ENCODE measurements at regions not wholly inside any gene's neighbourhood (a gene's known extent, or its start where the extent isn't known, plus 50 kb on each side); places are given as distances from the start of the nearest gene placed in this dataset.

DNA sequence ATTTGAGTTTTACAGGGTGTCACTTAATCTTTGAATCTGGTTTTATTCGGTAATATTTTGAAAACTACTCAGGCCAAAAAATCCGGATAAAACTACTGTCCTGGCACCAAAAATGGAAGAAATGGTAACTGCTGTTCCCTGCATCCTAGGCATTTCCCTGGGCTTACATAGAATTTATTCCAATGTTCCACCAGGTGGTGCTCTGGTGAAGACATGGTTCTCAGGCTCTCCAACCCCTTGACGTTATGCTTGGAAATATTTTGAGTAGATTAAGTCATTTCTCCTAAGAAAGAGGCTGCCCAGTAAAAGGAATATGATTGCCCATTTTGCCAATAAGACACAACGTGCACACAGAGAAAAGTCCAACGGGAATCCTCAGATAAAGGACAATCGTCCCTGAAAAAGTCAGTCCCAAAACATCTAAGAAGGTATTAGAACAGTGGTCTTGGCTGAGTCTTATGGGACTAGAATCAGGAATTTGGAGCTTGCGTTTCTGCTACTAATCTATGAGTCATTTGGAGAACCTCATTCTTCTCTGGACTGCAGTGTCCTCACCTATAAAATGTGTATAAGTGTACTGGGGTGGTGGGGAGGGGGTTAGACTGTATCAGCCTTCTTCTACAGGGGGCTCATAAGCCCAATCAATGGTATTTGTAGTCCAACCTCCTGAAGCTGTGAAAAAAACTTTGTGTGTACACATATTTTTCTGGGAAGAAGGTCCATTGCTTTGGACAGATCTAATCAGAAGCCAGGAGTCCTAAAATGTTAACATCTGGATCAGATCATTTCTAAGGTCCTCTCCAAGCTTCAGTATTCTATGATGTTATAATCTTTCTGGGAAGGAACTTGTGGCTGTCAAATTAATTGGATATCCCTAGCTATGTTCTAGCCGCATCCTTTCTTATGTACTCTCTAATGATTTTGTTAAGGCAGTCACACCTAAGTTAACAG, 131.0 kb upstream of the BMP2 start:
- no peak overlapping the region for H3K4me2 ChIP-seq (ENCODE audit: insufficient read depth, low read length, poor library complexity, severe bottlenecking)
- WGBS, 2 donors (ENCODE audit: extremely low coverage in 2 of 2, insufficient read length in 2 of 2, insufficient replicate concordance in 1 of 2), result no CpG with 5 or more reads among the region's 8 CpGs
- H3K4me1 ChIP-seq (ENCODE audit: control insufficient read depth in 2 of 2, insufficient read depth in 1 of 2, low read depth in 1 of 2, low read length in 2 of 2), result no peaks in the 10 kb centered on the region
- H3K23ac ChIP-seq (ENCODE audit: low read depth, low read length, poor library complexity), result no peak overlapping the region
- no peak overlapping the region for H2BK15ac ChIP-seq (ENCODE audit: low read length)
- no peaks in the 10 kb centered on the region for H3K9me3 ChIP-seq (replicated peaks in 1 of 2; ENCODE audit: control insufficient read depth in 2 of 2, insufficient read depth in 1 of 2, low read depth in 1 of 2, low read length in 2 of 2)
- no peak overlapping the region for H2BK5ac ChIP-seq (ENCODE audit: low read length)
- peak; percentile 12 for DNase-seq (ENCODE audit: low spot score)
- no peak overlapping the region for H3K9ac ChIP-seq (ENCODE audit: low read depth, low read length, poor library complexity)
- no peak overlapping the region for H4K91ac ChIP-seq (ENCODE audit: low read depth, low read length, poor library complexity)
- no peak overlapping the region for H3K14ac ChIP-seq (ENCODE audit: low read length)
- H2BK120ac ChIP-seq (ENCODE audit: low read depth, low read length), result no peak overlapping the region
- no peak overlapping the region for H4K8ac ChIP-seq (ENCODE audit: low read depth, low read length)
- H3K36me3 ChIP-seq (replicated peaks in 1 of 2; ENCODE audit: control insufficient read depth in 2 of 2, insufficient read depth in 2 of 2, low read length in 2 of 2), result no peaks in the 10 kb centered on the region
- H2BK12ac ChIP-seq (ENCODE audit: low read length), result no peak overlapping the region
- H3K4ac ChIP-seq (ENCODE audit: low read length), result no peak overlapping the region
- H2AFZ ChIP-seq (ENCODE audit: low read length), result no peak overlapping the region
- H3K27me3 ChIP-seq (ENCODE audit: control insufficient read depth in 3 of 3, insufficient read depth in 3 of 3, low read depth in 1 of 3, low read length in 3 of 3), result no peaks in the 10 kb centered on the region
- H3K79me1 ChIP-seq (ENCODE audit: low read depth, low read length), result no peaks in the 10 kb centered on the region
- no peak overlapping the region for H3K18ac ChIP-seq (ENCODE audit: low read length)
- H2AK5ac ChIP-seq (ENCODE audit: low read depth, low read length), result no peak overlapping the region
- H3K27ac ChIP-seq (replicated peaks; ENCODE audit: low read length), result no peak overlapping the region
- H3K4me3 ChIP-seq (ENCODE audit: low read length in 2 of 2), result no peak overlapping the region

DNA sequence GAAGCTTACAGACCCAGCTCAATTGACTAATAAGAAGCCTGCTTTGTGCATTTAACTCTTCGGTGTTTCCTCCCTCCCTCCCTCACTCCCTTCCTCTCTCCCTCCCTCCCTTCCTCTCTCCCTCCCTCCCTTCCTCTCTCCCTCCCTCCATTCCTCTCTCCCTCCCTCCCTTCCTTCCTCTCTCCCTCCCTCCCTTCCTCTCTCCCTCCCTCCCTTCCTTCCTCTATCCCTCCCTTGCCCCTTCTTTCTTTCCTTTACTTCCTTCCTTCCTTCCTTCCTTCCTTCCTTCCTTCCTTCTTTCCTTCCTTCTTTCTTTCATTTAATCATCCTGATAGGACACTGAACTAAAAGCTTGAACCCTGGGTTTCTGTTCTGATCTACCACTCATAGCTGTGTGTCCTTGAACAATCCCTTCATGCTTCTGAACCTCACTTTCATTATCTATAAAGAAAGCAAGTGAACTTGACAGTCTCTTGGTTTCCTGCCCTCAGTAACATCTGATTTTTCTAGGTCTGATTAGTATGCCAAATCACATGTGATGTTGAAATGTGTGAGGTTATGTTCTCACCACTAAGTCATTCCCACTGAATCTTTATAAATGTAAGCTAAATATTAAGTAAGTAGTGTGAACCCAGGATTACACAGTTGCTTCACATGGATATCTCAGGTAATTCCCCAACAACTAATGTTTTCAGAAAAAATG, 132.3 kb upstream of the BMP2 start:
- H3K27ac ChIP-seq (replicated peaks; ENCODE audit: low read length), result no peak overlapping the region
- no peak overlapping the region for H3K18ac ChIP-seq (ENCODE audit: low read length)
- no peak overlapping the region for H2AFZ ChIP-seq (ENCODE audit: low read length)
- no peak overlapping the region for H2AK5ac ChIP-seq (ENCODE audit: low read depth, low read length)
- no peak overlapping the region for H3K9ac ChIP-seq (ENCODE audit: low read depth, low read length, poor library complexity)
- no peak overlapping the region for H3K4me2 ChIP-seq (ENCODE audit: insufficient read depth, low read length, poor library complexity, severe bottlenecking)
- DNase-seq (ENCODE audit: low spot score), result no peak
- no peaks in the 10 kb centered on the region for H3K4me1 ChIP-seq (ENCODE audit: control insufficient read depth in 2 of 2, insufficient read depth in 1 of 2, low read depth in 1 of 2, low read length in 2 of 2)
- H2BK12ac ChIP-seq (ENCODE audit: low read length), result no peak overlapping the region
- H3K79me1 ChIP-seq (ENCODE audit: low read depth, low read length), result no peaks in the 10 kb centered on the region
- no peak overlapping the region for H4K8ac ChIP-seq (ENCODE audit: low read depth, low read length)
- no peak overlapping the region for H3K4me3 ChIP-seq (ENCODE audit: low read length in 2 of 2)
- no peak overlapping the region for H3K23ac ChIP-seq (ENCODE audit: low read depth, low read length, poor library complexity)
- H3K4ac ChIP-seq (ENCODE audit: low read length), result no peak overlapping the region
- no peak overlapping the region for H3K14ac ChIP-seq (ENCODE audit: low read length)
- no peaks in the 10 kb centered on the region for H3K9me3 ChIP-seq (replicated peaks in 1 of 2; ENCODE audit: control insufficient read depth in 2 of 2, insufficient read depth in 1 of 2, low read depth in 1 of 2, low read length in 2 of 2)
- no peak overlapping the region for H2BK120ac ChIP-seq (ENCODE audit: low read depth, low read length)
- no peak overlapping the region for H2BK5ac ChIP-seq (ENCODE audit: low read length)
- H3K36me3 ChIP-seq (replicated peaks in 1 of 2; ENCODE audit: control insufficient read depth in 2 of 2, insufficient read depth in 2 of 2, low read length in 2 of 2), result no peaks in the 10 kb centered on the region
- no peaks in the 10 kb centered on the region for H3K27me3 ChIP-seq (ENCODE audit: control insufficient read depth in 3 of 3, insufficient read depth in 3 of 3, low read depth in 1 of 3, low read length in 3 of 3)
- H4K91ac ChIP-seq (ENCODE audit: low read depth, low read length, poor library complexity), result no peak overlapping the region
- no peak overlapping the region for H2BK15ac ChIP-seq (ENCODE audit: low read length)
- no CpG with 5 or more reads among the region's 1 CpG for WGBS, 2 donors (ENCODE audit: extremely low coverage in 2 of 2, insufficient read length in 2 of 2, insufficient replicate concordance in 1 of 2)

DNA sequence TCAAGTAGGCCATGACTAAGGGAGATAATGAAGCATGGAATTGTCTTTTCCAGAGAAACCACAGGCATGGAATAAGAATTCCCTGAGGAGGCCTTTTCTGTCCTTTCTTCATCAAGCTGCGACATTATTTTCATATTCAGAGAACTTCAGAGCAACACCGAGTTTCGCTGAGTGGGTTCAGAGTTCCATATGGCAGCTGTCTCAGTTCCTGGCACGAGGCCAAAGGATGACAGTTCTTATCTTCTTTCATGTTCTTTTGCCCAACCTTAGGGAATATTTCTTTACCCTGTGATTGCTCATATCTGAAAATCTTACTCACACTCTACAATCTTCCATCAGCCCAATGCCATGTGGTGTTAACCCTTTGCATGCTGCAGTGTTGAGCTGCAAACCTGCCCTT, 135.3 kb upstream of the BMP2 start:
- Histone ChIP-seq H3K4me1 (ENCODE audit: control insufficient read depth in 2 of 2, insufficient read depth in 1 of 2, low read depth in 1 of 2, low read length in 2 of 2) (no peaks in the 10 kb centered on the region), H3K27me3 (ENCODE audit: control insufficient read depth in 3 of 3, insufficient read depth in 3 of 3, low read depth in 1 of 3, low read length in 3 of 3) (no peaks in the 10 kb centered on the region), H2BK120ac (ENCODE audit: low read depth, low read length) (no peak overlapping the region), H2BK5ac (ENCODE audit: low read length) (no peak overlapping the region), H4K91ac (ENCODE audit: low read depth, low read length, poor library complexity) (no peak overlapping the region), H3K79me1 (ENCODE audit: low read depth, low read length) (no peaks in the 10 kb centered on the region), H3K4ac (ENCODE audit: low read length) (no peak overlapping the region), H3K36me3 (replicated peaks in 1 of 2; ENCODE audit: control insufficient read depth in 2 of 2, insufficient read depth in 2 of 2, low read length in 2 of 2) (no peaks in the 10 kb centered on the region), H3K23ac (ENCODE audit: low read depth, low read length, poor library complexity) (no peak overlapping the region), H2AK5ac (ENCODE audit: low read depth, low read length) (no peak overlapping the region), H3K14ac (ENCODE audit: low read length) (no peak overlapping the region), H3K4me2 (ENCODE audit: insufficient read depth, low read length, poor library complexity, severe bottlenecking) (no peak overlapping the region), H3K9ac (ENCODE audit: low read depth, low read length, poor library complexity) (no peak overlapping the region), H3K18ac (ENCODE audit: low read length) (no peak overlapping the region), H3K4me3 (ENCODE audit: low read length in 2 of 2) (no peak overlapping the region), H3K9me3 (replicated peaks in 1 of 2; ENCODE audit: control insufficient read depth in 2 of 2, insufficient read depth in 1 of 2, low read depth in 1 of 2, low read length in 2 of 2) (no peaks in the 10 kb centered on the region), H2BK12ac (ENCODE audit: low read length) (no peak overlapping the region), H2AFZ (ENCODE audit: low read length) (no peak overlapping the region), H3K27ac (replicated peaks; ENCODE audit: low read length) (no peak overlapping the region), H4K8ac (ENCODE audit: low read depth, low read length) (no peak overlapping the region), H2BK15ac (ENCODE audit: low read length) (no peak overlapping the region)
- no CpG with 5 or more reads among the region's 4 CpGs for WGBS, 2 donors (ENCODE audit: extremely low coverage in 2 of 2, insufficient read length in 2 of 2, insufficient replicate concordance in 1 of 2)
- DNase-seq (ENCODE audit: low spot score), result no peak

DNA sequence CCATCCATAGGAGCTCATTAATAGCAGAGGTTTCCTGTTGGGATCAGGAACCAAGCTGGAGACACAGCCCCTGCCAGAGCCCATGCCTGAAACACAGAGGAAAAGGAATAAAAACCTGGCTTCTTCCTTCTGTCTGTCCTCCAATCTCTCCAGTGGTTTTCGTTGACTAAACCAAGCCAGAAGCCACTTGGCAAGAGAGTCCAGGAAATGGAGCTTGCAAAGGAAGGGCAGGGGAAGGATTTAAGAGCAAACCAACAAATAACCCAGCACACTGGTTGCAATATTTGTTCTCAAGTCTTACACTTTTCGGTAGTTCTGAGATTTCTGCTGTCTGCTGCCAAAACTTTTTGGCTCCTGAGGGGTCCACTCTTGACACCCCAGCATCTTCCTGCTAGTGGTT, 137.0 kb upstream of the BMP2 start:
- WGBS, 2 donors (ENCODE audit: extremely low coverage in 2 of 2, insufficient read length in 2 of 2, insufficient replicate concordance in 1 of 2), result no CpG with 5 or more reads among the region's 2 CpGs

More for the DNA sequence above, 137.0 kb upstream of the BMP2 start:
- no peak overlapping the region for H3K4me2 ChIP-seq (ENCODE audit: insufficient read depth, low read length, poor library complexity, severe bottlenecking)
- no peak overlapping the region for H3K9ac ChIP-seq (ENCODE audit: low read depth, low read length, poor library complexity)
- H2BK12ac ChIP-seq (ENCODE audit: low read length), result no peak overlapping the region
- H3K27ac ChIP-seq (replicated peaks; ENCODE audit: low read length), result no peak overlapping the region
- no peak overlapping the region for H2AK5ac ChIP-seq (ENCODE audit: low read depth, low read length)
- H2BK15ac ChIP-seq (ENCODE audit: low read length), result no peak overlapping the region
- no peak overlapping the region for H4K8ac ChIP-seq (ENCODE audit: low read depth, low read length)
- no peaks in the 10 kb centered on the region for H3K4me1 ChIP-seq (ENCODE audit: control insufficient read depth in 2 of 2, insufficient read depth in 1 of 2, low read depth in 1 of 2, low read length in 2 of 2)
- H3K18ac ChIP-seq (ENCODE audit: low read length), result no peak overlapping the region
- H3K27me3 ChIP-seq (ENCODE audit: control insufficient read depth in 3 of 3, insufficient read depth in 3 of 3, low read depth in 1 of 3, low read length in 3 of 3), result no peaks in the 10 kb centered on the region
- no peak overlapping the region for H3K14ac ChIP-seq (ENCODE audit: low read length)
- no peak for DNase-seq (ENCODE audit: low spot score)
- no peak overlapping the region for H2BK5ac ChIP-seq (ENCODE audit: low read length)
- H3K4ac ChIP-seq (ENCODE audit: low read length), result no peak overlapping the region
- no peaks in the 10 kb centered on the region for H3K79me1 ChIP-seq (ENCODE audit: low read depth, low read length)
- no peak overlapping the region for H2AFZ ChIP-seq (ENCODE audit: low read length)
- H3K4me3 ChIP-seq (ENCODE audit: low read length in 2 of 2), result no peak overlapping the region
- no peak overlapping the region for H2BK120ac ChIP-seq (ENCODE audit: low read depth, low read length)
- no peaks in the 10 kb centered on the region for H3K9me3 ChIP-seq (replicated peaks in 1 of 2; ENCODE audit: control insufficient read depth in 2 of 2, insufficient read depth in 1 of 2, low read depth in 1 of 2, low read length in 2 of 2)
- H3K36me3 ChIP-seq (replicated peaks in 1 of 2; ENCODE audit: control insufficient read depth in 2 of 2, insufficient read depth in 2 of 2, low read length in 2 of 2), result no peaks in the 10 kb centered on the region
- H4K91ac ChIP-seq (ENCODE audit: low read depth, low read length, poor library complexity), result no peak overlapping the region
- no peak overlapping the region for H3K23ac ChIP-seq (ENCODE audit: low read depth, low read length, poor library complexity)
